Fibroblast of skin of back (primary cell): ENCODE measurements at regions not wholly inside any gene's neighbourhood (a gene's known extent, or its start where the extent isn't known, plus 50 kb on each side); places are given as distances from the start of the nearest gene placed in this dataset.

Source experiments
- DNase-seq: peaks from one replicate; pipeline ENCODE4 v3.0.0-alpha.2; 2013

- DNase-seq = peak; percentile 46
Measured at GRCh38 chr15:98025237-98025636, 64.7 kb downstream of the ARRDC4 start.

- DNase-seq = no peak
Measured at GRCh38 chr15:98034731-98035130, 74.2 kb downstream of the ARRDC4 start.

GRCh38 chr15:98035134-98035533, 74.6 kb downstream of the ARRDC4 start:
- DNase-seq = no peak

- no peak for DNase-seq
Measured at GRCh38 chr15:98035577-98036010, 75.1 kb downstream of the ARRDC4 start.

DNA sequence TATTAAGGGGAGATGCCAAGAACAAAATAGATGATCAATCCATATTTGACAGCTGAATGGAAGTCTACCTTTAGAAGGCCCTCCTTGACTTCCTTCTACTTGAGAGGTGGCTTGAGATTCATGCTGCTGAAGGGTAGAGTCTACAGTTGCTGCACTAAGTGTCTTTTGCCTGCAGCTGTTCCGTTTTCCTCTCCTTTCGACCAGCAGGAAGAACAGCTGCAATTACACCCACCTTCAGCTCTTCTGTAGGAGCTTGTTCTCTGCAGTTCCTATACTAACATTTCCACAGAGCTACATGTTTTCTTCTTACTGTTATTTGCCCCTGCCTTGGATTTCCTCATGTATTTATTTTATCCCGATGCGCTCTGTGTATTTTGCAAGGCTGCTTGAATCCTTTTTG, 79.1 kb downstream of the ARRDC4 start:
- no peak for DNase-seq

DNA sequence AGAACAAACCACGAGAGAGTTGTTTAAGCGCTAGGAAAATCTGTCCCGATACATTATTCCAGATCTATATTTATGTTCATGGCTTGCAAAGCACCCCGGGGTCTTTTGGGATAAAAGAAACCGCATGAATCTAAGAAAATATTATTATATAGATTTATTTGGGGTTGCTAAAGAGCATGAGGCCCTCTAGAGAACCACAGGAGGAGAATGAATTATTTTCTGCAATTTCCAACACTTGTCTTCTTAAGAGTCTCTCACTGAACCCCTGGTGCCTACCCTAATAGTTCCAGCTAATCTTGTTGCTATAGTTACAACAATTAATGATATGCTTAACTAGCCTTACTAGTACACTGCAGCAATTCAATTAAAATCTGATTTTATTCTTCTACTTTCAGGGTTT, 79.6 kb downstream of the ARRDC4 start:
- no peak for DNase-seq

- no peak for DNase-seq
Measured at GRCh38 chr15:98043160-98044014, 82.9 kb downstream of the ARRDC4 start.

DNA sequence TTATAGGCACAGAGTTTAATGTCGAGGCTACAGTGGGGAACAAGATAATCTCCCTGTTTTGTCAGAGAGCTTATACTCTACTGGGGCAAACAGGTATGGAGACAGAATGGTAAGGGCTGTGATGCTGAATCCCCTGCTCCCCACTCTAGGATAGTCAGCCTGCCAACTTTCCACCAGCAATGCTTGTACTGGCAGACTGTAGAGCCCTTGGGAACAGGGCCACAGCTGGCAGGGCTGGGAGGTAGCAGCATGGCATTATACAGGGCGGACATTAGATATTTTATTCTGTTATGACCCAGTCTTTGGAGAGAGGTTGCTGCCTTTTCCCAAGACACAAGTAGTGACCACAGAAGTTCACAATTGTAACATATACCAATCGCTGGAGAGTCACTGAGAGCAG, 91.2 kb downstream of the ARRDC4 start:
- DNase-seq = no peak

- no peak for DNase-seq
Measured at GRCh38 chr15:98057453-98057852, 97.0 kb downstream of the ARRDC4 start.

- no peak for DNase-seq
Measured at GRCh38 chr15:98062869-98063268, 102.4 kb downstream of the ARRDC4 start.

GRCh38 chr15:98063315-98063714, 102.8 kb downstream of the ARRDC4 start:
- DNase-seq = peak; percentile 25

DNA sequence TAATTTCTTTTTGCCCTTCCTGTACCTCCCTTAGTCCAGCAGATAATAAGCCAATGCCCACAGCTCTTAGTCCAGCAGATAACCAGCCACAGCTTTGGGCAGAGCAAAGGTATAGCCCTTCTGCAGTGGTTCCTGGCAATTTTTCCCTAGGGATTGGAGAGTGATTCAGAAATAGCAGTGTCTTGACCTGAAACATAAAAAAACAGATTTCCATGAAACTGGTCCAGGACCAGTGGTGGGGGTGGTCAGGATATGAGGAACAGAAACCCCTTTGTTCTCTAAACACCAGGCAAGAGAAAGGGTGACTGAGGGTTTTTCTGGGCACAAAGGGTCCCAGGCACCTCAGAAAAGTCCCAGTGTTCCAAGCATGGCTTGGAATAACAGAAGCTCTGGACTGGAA, 103.4 kb downstream of the ARRDC4 start:
- no peak for DNase-seq

GRCh38 chr15:98067339-98067738, 106.8 kb downstream of the ARRDC4 start:
- peak; percentile 64 for DNase-seq

- peak; percentile 33 for DNase-seq
Measured at GRCh38 chr15:98069256-98069655, 108.8 kb downstream of the ARRDC4 start.

DNA sequence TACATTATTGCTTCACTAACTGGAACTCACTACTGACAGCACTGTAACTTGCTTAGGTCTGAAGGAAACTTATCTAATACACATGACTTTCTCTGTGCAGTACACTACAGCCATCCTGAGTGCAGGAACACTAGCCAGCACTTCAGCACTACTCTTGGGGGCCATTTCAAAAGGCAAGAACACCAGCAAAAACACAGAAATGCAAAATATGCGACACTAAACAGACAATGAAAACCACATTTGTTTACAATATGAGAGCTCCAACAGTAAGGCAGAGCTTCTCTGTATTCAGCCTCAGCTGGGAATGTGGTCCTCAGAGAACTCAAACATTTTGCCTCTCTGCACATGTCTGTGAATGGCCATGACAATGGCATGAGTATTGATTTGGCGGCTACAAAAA, 109.6 kb downstream of the ARRDC4 start:
- peak; percentile 72 for DNase-seq

DNA sequence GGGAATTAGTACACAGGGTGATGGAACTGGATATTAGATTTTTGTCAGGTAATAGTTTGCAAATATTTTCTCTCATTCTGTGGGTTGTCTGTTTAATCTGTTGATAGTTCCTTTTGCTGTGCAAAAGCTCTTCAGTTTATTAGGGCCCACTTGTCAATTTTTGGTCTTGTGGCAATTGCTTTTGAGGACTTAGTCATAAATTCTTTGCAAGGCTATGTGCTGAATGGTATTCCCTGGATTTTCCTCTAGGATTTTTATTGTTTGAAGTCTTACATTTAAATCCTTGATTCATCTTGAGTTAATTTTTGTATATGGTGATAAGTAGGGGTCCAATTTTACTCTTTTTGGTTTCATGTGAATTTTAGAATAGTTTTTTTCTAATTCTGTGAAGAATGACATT, 111.3 kb downstream of the ARRDC4 start:
- peak; percentile 43 for DNase-seq

- DNase-seq = no peak
Measured at GRCh38 chr15:98075441-98075840, 114.9 kb downstream of the ARRDC4 start.

- DNase-seq = peak; percentile 27
Measured at GRCh38 chr15:98076021-98076816, 115.7 kb downstream of the ARRDC4 start.

- peak; percentile 29 for DNase-seq
Measured at GRCh38 chr15:98077186-98077585, 116.7 kb downstream of the ARRDC4 start.

DNA sequence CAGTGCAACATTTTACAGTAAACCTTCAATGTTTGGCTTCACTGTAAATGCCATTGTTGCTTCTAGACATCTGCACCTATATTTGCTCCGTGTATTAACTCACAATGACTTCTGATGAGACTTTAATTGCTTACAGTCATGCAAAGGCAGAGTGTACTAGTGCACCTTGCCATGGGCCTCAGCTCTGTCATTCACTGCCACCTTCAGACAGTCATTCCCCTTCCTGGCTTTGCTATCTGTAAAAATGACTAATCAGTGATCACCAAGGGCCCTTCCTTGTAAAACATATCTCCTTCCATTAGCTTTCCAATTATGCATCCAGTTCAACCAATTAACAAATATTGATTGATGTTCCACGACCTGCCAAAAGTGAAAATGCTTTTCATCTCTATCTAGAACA, 120.3 kb downstream of the ARRDC4 start:
- DNase-seq = no peak

GRCh38 chr15:98083203-98083910, 122.9 kb downstream of the ARRDC4 start:
- DNase-seq = no peak

GRCh38 chr15:98085003-98085639, 124.6 kb downstream of the ARRDC4 start:
- DNase-seq = peak; percentile 64
